ENCODE measurements at regions not wholly inside any gene's neighbourhood (a gene's known extent, or its start where the extent isn't known, plus 50 kb on each side); places are given as distances from the start of the nearest gene placed in this dataset.

GRCh38 chr11:38392176-38392575, 1794.1 kb upstream of the RAG2 start:
- Histone ChIP-seq H3K23ac (ENCODE audit: insufficient read length, low read depth, low read length) (no peak overlapping the region), H2BK15ac (ENCODE audit: low read depth, low read length) (no peak overlapping the region), H2BK120ac (ENCODE audit: low read depth, low read length, poor library complexity, severe bottlenecking) (no peak overlapping the region), H2BK12ac (ENCODE audit: insufficient read length, low read depth, low read length) (no peak overlapping the region), H3K14ac (ENCODE audit: insufficient read depth, low read length) (no peak overlapping the region), H3K56ac (ENCODE audit: insufficient read length, low read depth, low read length) (no peak overlapping the region), H3K9me3 (ENCODE audit: control insufficient read depth, low read depth, low read length) (no peaks in the 10 kb centered on the region), H3K9ac (ENCODE audit: extremely low read depth, insufficient read length, low read length) (no peak overlapping the region), H3K4me1 (ENCODE audit: insufficient read depth, low read length) (no peaks in the 10 kb centered on the region; the same call in 1 of the 2 replicates), H3K27me3 (ENCODE audit: insufficient read depth, low read length) (no peaks in the 10 kb centered on the region), H4K91ac (ENCODE audit: insufficient read length, low read depth, low read length) (no peak overlapping the region), H2AFZ (ENCODE audit: low read length) (no peak overlapping the region), H3K27ac (ENCODE audit: insufficient read length, low read depth, low read length) (no peak overlapping the region), H3K79me2 (ENCODE audit: insufficient read depth, low read length) (no peaks in the 10 kb centered on the region), H3K18ac (ENCODE audit: insufficient read length, low read depth, low read length) (no peak overlapping the region), H4K5ac (ENCODE audit: insufficient read length, low read depth, low read length) (no peak overlapping the region), H3T11ph (ENCODE audit: low read length) (no peak overlapping the region), H2BK5ac (ENCODE audit: insufficient read length, low read length) (no peak overlapping the region), H4K20me1 (ENCODE audit: control insufficient read depth, insufficient read depth, insufficient read length) (no peaks in the 10 kb centered on the region), H3K4me2 (ENCODE audit: insufficient read depth, insufficient read length, low read length) (peak overlapping the region; percentile 12), H2AK5ac (ENCODE audit: insufficient read length, low read length) (no peak overlapping the region), H3K79me1 (ENCODE audit: insufficient read depth, low read depth, low read length, poor library complexity, severe bottlenecking) (no peaks in the 10 kb centered on the region), H3K23me2 (ENCODE audit: insufficient read length, low read depth, low read length, poor library complexity, severe bottlenecking) (no peaks in the 10 kb centered on the region), H4K8ac (replicated peaks; ENCODE audit: insufficient read length, low read depth, low read length) (no peak overlapping the region), H2BK20ac (ENCODE audit: low read depth, low read length, poor library complexity, severe bottlenecking) (no peak overlapping the region), H3K4ac (ENCODE audit: low read depth, low read length) (no peak overlapping the region)
- no CpG with 5 or more reads among the region's 1 CpG for WGBS (ENCODE audit: extremely low coverage, insufficient read length, low lambda C conversion rate)
- no peak for TF ChIP-seq CTCF (conservative IDR thresholded peaks at IDR 0.05)
- Mint-ChIP-seq H3K9me3 (no peaks in the 10 kb centered on the region), H3K27me3 (ENCODE audit: low read depth) (no peaks in the 10 kb centered on the region), H3K4me1 (peaks cover 9 to 13% of the 10 kb centered on the region in 2 experiments), H3K27ac (peak overlapping the region in 1 of 3 experiments; percentile 46; a peak in 1 of 7 replicates), H3K36me3 (ENCODE audit: insufficient read depth in 1 of 3, low read depth in 3 of 3) (peaks cover 0 to 4% (median 0%) of the 10 kb centered on the region in 3 experiments; a peak in 2 of 7 replicates), H3K4me3 (no peak overlapping the region)
- DNase-seq, result no peak
